NCI-H1105 treated with DMSO at 0.1 percent for 48 hours (cell line): ENCODE measurements at regions not wholly inside any gene's neighbourhood (a gene's known extent, or its start where the extent isn't known, plus 50 kb on each side); places are given as distances from the start of the nearest gene placed in this dataset.
"Not testable (repeated sequence)": the region's sequence is repeated elsewhere in the genome, so short reads cannot be mapped to it uniquely, and the experiment has no call there.

Source experiments
- DNase-seq: peaks from one replicate; lab custom pipeline; 2025; lab: John Stamatoyannopoulos, UW

DNA sequence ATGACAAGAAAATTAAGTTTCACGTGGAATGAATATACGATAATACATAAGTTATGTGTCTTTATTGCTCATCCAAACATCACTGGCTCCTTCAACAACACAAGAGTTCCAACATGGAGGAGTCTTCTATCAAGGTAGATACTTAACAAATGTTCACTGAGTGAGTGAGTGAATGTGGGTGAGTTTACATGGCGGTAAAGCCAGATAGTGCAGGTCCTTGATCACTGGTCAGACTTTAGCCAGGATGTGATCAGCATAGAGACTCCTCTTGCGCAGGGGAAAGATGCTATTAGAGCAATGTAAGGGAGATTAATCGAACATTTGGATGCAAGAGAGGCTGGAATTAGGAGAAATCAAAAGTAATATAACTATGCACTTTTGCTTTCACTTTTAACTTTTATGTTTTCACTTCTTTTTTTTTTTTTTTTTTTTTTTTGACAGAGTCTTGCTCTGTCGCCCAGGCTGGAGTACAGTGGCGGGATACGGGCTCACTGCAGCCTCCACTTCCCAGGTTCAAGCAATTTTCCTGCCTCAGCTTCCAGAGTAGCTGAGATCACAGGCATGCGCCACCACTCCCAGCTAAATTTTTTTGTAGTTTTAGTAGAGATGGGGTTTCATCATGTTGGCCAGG is 249.0 kb upstream of the ID2 start:
- DNase-seq = no peak

DNA sequence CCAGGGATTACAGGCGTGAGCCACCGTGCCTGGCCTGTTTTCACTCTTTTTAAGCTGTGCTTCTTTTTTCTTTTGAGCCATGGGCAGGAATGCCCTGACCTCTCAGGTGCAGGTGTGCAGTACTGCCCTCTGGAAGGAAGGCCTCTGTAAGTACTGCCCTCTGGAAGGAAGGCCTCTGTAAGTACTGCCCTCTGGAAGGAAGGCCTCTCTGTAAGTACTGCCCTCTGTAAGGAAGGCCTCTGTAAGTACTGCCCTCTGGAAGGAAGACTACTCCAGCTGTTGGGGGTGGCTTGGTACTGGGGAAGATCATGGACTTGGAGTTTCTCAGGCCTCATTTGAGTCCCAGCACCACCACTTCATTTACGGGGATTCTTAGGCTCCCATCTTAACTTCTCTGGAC is 248.5 kb upstream of the ID2 start:
- DNase-seq = no peak

DNA sequence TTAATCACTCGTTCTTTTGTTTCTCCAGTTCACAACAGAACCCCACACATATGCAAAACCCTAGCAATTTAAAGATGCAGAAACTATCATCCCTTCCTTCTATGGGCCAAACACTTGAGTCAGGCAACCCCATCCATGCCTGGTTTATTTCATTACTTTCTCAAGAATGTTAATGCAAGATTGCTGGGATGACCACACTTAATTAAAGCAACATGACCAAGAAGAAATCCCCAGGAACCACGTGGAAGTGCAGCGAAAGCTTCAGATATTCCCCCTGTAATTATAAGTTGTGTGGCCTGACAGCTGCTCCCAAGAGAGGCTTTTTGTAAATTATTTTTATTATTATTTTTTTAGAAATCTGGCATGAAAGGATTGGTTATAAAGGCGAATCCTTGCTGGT is 246.2 kb upstream of the ID2 start:
- no peak for DNase-seq

DNA sequence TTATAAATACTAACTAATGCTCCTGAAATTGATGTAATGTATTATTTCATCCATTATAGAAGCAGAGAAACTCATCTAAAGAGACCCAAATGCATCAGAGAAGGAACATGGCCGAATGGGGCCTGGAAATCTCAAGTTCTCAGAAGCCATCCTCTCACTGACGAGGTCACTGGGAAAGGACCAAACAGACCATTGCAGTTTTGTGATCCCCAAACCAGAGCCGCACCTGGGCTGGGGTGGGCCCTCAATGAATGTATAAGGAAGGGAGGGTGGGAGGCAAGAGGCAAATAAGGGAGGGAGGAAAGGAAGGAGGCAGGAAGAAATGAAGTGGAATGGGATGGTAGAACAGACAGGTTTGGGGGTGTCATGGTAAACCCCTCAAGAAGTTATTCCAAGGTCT is 245.3 kb upstream of the ID2 start:
- no peak for DNase-seq

DNA sequence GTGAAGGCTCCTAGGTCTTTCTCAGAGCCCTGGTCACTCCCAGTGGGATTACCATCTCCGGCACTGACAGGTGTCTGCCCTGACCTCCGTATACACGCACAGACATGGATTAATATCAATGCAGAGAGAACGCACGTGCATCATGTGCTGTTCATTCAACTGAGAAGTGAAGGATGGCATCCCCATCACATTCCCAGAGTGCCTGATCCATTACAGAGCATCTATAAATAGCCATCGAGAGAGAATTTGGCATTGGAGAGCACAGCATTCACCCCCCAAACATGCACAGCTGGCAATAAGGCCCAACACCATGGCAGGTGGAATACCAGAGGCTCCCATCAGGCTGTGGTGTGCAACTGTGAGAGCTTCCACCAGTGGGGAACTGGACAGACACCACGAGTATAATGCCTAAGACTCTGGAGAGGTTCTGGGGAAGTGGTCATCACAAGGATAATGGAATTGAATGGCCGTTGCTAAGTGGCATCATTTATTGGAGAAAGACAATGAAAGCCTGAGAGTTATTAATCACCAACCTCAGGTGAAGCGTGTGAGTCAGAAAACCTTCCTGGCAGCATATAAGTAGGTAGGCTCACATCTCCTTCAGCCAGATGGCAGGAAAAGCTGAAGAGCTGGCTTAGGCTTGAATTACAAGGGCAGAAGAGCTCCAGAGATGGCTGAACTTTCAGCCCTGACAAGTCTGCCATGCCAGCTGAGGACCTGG is 244.5 kb upstream of the ID2 start:
- no peak for DNase-seq

DNA sequence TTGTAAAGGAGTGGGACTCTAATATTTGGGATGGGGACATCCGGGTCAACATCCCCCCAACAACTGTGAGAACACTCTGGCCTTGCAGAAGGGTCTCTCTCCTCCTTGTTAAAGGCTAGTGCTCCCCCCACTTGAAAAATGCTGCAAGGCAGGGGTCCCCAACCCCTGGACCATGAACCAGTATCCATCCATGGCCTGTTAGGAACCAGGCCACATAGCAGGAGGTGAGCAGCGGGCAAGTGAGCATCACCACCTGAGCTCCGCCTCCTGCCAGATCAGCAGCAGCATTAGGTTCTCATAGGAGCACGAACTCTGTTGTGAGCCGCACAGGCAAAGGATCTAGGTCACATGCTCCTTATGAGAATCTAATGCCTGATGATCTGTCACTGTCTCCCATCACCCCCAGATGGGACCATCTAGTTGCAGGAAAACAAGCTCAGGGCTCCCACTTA is 243.9 kb upstream of the ID2 start:
- DNase-seq = no peak

DNA sequence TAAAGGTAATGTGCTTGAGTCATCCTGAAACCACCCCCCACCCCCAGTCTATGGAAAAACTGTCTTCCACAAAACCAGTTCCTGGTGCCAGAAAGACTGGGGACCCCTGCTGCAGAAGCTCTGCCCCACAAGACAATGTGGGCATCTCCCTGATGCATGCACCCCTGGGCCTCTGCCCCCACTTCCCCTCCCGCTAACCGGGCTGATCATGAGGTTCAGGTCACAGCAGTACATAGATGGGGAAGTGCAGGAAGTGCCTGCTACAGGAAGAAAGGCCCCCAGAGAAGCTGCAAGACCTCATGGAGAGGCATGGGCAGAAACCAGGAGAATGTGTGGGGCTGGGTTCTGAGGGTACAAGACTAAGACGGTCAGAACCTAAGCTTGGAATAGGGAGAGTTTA is 243.4 kb upstream of the ID2 start:
- DNase-seq = no peak

DNA sequence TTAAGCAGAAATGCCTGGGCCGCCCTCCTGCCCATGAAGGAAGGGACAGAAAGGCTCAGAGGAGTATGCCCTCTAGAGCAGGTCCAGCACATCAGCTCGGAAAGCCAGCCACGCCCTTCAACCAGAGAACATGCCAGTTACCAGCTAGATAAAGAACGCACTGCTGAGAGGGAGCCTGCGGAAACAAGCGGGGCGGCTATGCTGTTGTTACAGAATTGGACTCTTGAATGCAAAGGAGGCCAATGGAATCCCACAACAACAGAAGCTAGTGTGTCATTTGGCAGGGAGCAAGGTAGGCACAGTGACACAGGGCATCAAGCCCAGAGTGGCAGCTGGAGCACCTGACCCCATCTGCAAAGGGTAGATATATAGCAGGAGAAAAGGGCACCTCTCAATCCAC is 242.9 kb upstream of the ID2 start:
- peak; percentile 37 for DNase-seq

DNA sequence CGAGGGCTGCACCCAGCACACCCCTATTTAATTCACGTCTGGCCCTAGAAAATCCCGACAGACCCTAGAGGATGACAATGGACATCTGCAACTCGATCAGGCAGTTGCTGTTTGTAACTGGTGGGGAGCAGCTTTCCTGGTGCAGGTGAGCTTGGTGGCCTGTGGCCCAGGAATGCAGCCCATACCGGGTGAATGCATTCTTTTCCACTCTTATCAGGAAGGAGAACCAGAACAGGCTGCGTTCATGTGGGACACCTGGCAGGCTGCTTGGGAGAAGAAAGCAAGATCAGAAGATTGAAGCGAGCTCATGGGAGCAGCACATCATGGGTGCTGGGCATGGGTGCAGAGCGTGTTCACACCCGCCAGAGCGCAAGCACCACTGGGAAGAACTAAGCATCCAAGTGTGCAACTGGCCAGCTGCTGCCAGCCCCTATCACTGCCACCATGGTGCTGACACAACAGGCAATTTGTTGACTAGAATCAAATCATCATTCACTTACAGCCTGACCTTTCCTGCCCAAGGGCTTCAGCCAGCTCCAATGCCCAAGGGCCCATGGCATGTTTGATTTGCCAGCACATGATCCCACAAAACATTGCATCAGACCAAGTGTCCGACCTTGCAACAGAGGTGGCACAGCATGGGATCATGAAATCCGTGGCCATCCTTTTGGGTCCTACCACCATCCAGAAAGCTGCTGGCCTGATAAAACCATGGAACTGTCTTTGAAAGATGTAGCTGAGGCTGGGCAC is 241.7 kb upstream of the ID2 start:
- DNase-seq = no peak

DNA sequence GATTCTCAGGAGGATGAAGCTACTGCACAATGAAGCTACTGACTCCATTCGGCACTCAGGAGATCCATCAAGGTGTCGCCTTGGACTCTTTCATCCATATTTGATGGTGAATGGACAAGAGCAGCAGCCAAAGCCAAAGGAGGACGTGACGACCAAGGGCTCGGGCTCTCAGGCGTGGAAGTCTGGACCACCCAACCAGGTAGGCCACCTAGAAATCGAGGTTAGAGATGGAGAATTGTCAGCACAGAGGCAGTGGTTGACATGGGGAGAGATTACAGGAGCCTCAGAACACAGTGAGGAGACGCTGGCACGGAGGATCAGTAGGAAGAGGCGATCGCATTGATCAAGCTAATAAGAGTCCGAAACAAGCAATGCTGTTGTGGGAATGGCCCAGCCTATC is 240.5 kb upstream of the ID2 start:
- no peak for DNase-seq

DNA sequence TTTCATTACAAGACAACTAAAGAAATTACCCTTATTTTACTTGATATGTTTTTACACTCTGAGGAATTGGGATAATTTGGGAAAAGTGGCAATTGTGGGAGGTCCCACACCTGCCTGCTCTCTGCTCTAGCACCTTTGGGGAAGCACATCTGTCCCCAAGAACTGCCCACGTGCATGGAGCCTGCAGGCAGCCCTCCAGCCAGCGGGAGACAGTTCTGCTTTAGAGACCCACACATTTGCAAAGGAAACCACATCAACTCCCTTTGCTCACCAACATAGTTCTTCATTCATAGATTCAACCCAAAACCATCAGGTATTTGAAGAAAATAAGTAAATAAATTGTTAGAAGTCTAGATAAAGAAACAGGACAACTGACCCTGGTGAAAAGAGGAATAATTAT is 239.9 kb upstream of the ID2 start:
- DNase-seq = no peak

DNA sequence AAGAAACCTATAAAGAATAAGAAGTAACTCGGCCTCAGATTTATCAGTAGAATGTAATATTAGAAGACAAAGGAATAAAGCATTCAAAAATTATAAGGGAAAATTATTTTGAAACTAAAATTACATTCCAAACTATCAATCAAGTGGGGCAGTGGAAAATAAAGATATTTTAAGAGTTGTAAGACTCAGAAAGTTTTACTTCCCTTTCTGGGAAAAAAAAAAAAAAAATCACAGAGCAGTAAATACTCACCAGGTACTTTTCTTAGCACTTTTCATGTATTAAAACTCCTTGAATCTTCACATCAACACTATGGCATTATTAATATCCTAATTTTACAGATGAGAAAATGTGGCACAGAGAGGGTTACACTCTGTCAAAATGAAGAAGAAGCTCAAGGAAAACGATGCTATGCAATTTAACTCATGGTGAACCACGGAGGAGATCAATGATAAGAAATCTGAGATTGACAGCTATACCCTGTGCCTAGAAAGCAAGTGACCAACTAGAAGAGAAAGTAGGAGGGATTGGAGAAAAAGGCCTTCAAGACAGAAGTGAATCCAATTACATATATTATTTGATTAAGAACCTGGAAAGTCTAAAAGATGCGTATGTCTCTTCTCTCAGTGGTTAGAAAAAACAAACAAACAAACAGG is 238.9 kb upstream of the ID2 start:
- no peak for DNase-seq

DNA sequence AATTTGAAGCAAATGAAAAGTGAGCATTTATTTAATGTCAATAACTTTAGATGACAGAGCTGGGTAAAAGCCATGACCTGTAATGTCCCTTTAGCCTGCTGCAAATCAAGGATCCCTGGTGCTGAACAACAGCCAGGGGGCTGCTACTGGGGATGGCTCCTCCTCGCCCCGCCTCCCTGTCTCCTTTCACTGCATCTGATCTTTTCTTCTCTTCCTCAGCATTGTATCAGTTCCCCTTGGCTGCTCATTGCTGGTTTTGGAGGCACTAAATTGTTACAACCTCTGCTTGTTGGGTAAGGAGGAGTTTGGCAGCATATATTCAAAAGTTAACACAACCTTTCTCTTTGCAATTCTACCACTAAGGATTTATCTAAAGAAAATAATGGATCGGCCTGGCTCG is 236.3 kb upstream of the ID2 start:
- DNase-seq = no peak

DNA sequence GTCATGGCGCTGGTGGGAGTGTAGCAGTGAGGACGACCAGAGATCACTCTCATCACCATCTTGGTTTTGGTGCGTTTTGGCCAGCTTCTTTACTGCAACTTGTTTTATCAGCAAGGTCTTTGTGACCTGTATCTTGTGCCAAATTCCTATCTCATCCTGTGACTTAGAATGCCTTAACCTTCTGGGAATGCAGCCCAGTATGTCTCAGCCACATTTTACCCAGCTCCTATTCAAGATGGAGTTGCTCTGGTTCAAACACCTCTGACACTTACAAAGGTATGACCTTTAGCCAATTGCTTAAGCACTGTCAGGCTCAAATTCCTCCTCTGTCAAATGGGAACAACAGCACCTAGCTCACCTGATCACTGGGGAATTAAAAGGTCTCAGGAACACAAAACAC is 235.1 kb upstream of the ID2 start:
- not testable (repeated sequence) for DNase-seq

DNA sequence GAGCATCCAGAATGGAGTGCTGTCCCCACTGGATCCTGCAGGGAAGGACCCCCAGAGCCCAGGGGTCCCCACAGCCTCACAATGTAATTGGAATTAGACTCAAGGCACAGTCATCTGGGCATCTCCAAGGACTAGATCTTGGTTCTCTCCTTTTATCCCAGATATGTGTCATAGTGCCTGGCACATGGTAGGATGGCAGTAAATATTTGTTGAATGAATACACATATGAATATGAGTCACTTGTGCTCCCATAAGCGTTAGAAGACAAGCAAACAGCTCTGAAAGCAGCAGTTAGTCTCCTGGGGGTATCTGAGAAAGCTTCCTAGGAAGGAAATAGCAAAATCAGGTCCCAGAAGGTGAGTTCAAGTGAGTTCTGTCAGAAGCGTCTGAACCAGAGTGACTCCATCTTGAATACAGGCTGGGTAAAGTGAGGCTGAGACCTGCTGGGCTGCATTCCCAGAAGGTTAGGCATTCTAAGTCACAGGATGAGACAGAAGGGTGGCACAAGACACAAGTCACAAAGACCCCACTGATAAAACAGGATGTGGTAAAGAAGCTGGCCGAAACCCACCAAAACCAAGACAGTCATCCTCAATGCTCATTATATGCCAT is 234.1 kb upstream of the ID2 start:
- no peak for DNase-seq

DNA sequence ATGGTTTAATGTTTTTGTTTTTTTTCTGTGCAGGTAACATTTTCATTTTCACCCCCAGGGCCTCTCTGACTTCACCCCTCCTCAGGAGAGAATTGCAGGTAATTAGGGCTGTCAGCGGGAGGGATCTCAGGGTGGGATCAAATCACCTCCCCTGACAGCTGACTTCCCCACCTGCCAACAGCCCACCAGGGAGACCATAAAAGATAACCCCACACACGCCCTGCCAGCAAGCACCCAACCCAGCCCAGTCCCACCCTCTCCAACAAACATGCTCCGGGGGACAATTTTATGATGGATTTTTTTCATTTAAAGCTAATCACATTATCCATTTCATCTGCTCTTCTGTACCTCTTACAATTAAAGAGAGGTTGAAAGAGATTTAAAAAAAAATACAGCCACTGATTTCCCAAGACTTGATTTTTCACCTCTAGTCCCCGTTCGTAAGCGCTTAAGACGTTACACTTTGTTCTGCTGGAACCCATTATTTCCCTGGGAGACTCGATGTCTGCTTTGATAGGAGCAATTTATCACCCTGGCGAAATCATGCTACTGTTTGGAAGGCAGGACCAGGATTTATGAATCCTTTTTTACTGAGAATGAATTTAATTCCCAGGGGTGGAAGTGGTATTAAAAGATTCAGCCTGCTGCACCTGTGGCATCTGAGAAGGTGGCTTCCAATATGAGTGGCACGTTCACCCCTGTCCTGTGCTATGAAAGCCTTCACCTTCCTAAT is 232.9 kb upstream of the ID2 start:
- peak; percentile 91 for DNase-seq

DNA sequence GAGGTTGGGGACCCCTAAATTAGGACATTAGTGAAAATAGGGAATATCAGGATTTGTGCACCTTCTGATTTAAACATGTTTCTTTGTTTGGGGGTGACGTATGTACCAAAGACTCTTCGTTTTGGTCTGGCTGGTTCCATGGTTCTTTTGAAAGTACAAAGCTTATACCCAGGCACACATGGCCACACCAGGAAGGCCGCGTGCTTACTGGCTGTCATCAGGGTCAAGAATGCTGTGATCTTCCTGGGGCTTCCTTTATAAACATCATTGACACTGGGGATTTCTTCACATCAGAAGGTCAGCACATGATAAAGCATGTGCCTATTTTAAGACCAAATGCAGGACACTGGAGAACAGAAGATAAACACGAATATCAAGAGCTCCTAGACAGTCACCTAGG is 230.6 kb upstream of the ID2 start:
- no peak for DNase-seq

DNA sequence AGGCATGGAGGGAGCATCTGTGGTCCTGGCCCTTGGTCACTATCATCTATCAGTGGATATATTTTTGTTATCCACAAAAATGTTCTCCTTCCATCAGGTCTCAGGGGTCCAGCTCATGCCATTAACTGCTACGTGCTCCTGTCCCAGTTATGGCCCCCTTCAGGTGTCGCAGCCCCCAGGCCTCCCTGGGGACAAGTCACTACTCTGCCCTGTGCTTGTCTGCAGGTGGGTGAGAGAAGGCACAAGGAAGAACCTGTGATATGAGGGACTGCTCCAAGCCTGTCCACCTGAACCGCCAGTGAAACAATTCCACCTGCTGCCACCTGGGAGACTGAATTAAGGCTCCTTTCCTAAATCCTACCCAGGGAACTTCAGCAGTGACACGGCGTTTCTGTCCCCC is 229.6 kb upstream of the ID2 start:
- DNase-seq = no peak

DNA sequence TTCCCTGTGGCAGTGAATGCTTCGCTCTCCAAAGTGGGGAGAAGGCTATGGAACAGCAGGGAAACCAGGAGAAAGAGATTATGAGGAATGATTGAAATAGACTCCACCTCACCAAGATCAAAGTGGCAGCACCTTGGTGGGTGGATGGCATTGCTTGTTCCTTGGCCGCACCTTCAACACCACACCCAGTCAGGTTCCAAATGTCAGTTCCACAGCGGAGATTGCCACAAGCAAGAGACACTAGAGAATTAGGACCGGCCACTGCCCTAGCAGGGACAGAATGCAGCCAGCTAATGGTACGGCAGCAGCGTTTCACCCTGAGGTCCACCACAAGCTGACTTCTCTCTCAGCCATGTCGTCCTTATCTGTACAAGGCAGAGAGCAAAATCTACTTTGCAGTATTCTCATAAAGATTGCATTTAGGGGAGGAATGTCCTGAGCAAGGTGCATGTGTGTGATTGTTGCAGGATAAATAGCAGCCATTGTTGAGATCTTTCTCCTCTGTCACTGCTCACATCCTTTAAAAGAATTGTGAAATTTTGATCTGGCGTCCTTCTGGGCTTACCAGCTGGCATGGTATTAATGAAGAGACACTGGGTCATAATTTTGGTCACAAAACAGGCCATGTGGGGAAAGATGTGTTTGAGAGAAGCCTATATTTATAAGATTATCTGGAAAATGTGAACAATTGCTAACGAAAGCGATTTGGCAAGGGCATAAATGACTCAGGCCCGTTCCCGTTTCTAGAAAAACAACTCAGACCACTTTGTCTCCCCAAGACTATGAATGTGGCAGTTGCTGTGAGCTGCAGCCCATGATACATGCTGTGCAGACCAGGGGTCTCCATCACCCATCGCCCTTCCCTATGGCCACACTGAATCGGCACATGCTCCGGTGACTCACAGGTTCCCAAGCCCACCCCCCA is 228.6 kb upstream of the ID2 start:
- DNase-seq = no peak

DNA sequence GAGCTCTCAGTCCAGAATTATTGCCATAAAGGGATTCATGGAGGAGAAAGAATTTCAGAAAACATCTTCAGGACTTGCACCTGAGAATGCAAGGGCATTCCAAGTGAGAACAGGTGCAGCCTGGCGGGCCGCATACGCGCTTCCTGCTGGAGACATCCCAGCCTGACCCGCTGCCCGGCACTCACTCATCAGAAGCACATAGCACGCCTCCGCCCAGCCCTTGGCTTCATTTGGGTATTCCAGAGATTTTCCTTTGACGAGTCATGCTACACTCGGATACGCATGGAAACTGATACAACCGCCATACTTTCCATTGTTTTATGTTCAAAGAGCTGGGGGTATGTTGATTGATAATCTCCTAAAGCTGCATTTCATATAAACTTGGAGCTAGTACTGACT is 228.0 kb upstream of the ID2 start:
- no peak for DNase-seq

DNA sequence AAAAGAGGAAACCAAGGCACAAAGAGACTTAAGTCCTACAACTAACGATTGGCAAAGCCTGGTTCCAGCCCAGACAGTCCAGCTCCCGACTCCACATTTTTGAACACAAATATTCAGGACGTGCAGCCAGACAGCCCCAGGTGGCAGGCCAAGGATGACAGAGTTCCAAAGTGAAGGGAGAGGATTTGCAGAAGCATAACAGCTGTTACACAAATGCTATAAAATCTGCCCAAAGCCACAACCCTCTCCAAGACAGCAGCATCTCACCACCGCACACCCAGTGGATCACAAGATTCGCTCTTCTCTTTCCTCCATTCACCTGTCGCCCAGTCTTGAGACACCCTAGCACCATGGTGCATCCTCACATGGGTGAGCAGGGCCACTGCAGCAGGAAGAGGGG is 227.1 kb upstream of the ID2 start:
- no peak for DNase-seq
